ENCODE measurements at regions not wholly inside any gene's neighbourhood (a gene's known extent, or its start where the extent isn't known, plus 50 kb on each side); places are given as distances from the start of the nearest gene placed in this dataset.

GRCh38 chr9:84129529-84129928 is 148.9 kb downstream of the RMI1 start:
- DNase-seq, result no peak

- DNase-seq, result no peak
These were observed 155.7 kb downstream of the RMI1 start for GRCh38 chr9:84136119-84136868.

GRCh38 chr9:84137968-84138367 is 157.4 kb downstream of the RMI1 start:
- no peak for DNase-seq

GRCh38 chr9:84138541-84138940 is 157.9 kb downstream of the RMI1 start:
- DNase-seq, result no peak

- no peak for DNase-seq
These were observed 158.9 kb downstream of the RMI1 start for GRCh38 chr9:84139296-84140070.

GRCh38 chr9:84140535-84141101 is 160.0 kb downstream of the RMI1 start:
- DNase-seq, result peak in 1 of 2 donors; percentile 16

GRCh38 chr9:84141741-84142370 is 161.3 kb downstream of the RMI1 start:
- no peak for DNase-seq

GRCh38 chr9:84145031-84145430 is 164.4 kb downstream of the RMI1 start:
- DNase-seq, result no peak

GRCh38 chr9:84145780-84146179 is 165.2 kb downstream of the RMI1 start:
- no peak for DNase-seq

- DNase-seq, result no peak
These were observed 166.5 kb downstream of the RMI1 start for GRCh38 chr9:84146893-84147710.

GRCh38 chr9:84151236-84151635 is 170.6 kb downstream of the RMI1 start:
- no peak for DNase-seq

- DNase-seq, result no peak
These were observed 171.0 kb downstream of the RMI1 start for GRCh38 chr9:84151640-84152039.

- no peak for DNase-seq
These were observed 171.6 kb downstream of the RMI1 start for GRCh38 chr9:84152204-84152603.

GRCh38 chr9:84153885-84154284 is 173.3 kb downstream of the RMI1 start:
- no peak for DNase-seq

GRCh38 chr9:84154320-84154719 is 173.7 kb downstream of the RMI1 start:
- DNase-seq, result no peak

- no peak for DNase-seq
These were observed 177.4 kb downstream of the SLC28A3 start for GRCh38 chr9:84163052-84163650.

- DNase-seq, result no peak
These were observed 173.7 kb downstream of the SLC28A3 start for GRCh38 chr9:84166891-84167290.

- DNase-seq, result no peak
These were observed 171.3 kb downstream of the SLC28A3 start for GRCh38 chr9:84169240-84169639.

- no peak for DNase-seq
These were observed 169.9 kb downstream of the SLC28A3 start for GRCh38 chr9:84170521-84171141.

GRCh38 chr9:84173961-84174360 is 166.6 kb downstream of the SLC28A3 start:
- no peak for DNase-seq

- peak in 1 of 2 donors; percentile 4 for DNase-seq
These were observed 166.1 kb downstream of the SLC28A3 start for GRCh38 chr9:84174486-84174885.

GRCh38 chr9:84177407-84177806 is 163.2 kb downstream of the SLC28A3 start:
- no peak for DNase-seq

Measured in CD4-positive, alpha-beta T cell treated with Interleukin-4 for 1 hour (primary cell).